Erythroblast (primary cell): ENCODE measurements at regions not wholly inside any gene's neighbourhood (a gene's known extent, or its start where the extent isn't known, plus 50 kb on each side); places are given as distances from the start of the nearest gene placed in this dataset.

Experiments
- GATA1 ChIP-seq: IDR thresholded peaks from 2 replicates; pipeline ENCODE4 v1.6.1; 2011; ENCODE audit warnings: low read depth, mild to moderate bottlenecking, control low read depth, low read length, moderate library complexity
- POLR2A ChIP-seq: IDR thresholded peaks from 2 replicates; pipeline ENCODE4 v1.6.1; 2011; ENCODE audit warnings: mild to moderate bottlenecking, low read length

GRCh38 chr11:10379022-10379421 lies 74.1 kb downstream of the ADM start:
- TF ChIP-seq POLR2A (no peak), GATA1 (no peak)
